ENCODE measurements at regions not wholly inside any gene's neighbourhood (a gene's known extent, or its start where the extent isn't known, plus 50 kb on each side); places are given as distances from the start of the nearest gene placed in this dataset.
"Not testable (repeated sequence)": the region's sequence is repeated elsewhere in the genome, so short reads cannot be mapped to it uniquely, and the experiment has no call there.

DNA sequence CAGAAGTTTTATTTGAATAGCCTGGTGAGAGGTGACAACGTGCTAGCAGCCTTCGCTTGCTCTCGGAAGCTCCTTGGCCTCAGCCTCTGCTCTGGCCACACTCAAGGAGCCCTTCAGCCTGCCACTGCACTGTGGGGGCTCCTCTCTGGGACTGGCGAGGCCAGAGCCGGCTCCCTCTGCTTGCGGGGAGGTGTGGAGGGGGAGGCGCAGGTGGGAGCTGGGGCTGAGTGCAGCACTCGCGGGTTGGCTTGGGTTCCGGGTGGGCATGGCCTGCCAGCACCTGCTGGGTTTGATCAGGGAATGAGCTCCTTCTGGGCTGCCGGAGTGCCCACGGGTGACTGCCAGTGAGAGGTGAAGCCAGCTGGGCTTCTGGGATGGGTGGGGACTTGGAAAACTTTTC is 504.8 kb upstream of the TGIF2LX start:
- TF ChIP-seq, protein P1, sequence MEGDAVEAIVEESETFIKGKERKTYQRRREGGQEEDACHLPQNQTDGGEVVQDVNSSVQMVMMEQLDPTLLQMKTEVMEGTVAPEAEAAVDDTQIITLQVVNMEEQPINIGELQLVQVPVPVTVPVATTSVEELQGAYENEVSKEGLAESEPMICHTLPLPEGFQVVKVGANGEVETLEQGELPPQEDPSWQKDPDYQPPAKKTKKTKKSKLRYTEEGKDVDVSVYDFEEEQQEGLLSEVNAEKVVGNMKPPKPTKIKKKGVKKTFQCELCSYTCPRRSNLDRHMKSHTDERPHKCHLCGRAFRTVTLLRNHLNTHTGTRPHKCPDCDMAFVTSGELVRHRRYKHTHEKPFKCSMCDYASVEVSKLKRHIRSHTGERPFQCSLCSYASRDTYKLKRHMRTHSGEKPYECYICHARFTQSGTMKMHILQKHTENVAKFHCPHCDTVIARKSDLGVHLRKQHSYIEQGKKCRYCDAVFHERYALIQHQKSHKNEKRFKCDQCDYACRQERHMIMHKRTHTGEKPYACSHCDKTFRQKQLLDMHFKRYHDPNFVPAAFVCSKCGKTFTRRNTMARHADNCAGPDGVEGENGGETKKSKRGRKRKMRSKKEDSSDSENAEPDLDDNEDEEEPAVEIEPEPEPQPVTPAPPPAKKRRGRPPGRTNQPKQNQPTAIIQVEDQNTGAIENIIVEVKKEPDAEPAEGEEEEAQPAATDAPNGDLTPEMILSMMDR (IDR thresholded peaks at IDR 0.05), result not testable (repeated sequence)
- not testable (repeated sequence) for TF ChIP-seq POLR2A (IDR thresholded peaks at IDR 0.05)
